Esophagus muscularis mucosa (tissue), 4 donors: ENCODE measurements at regions not wholly inside any gene's neighbourhood (a gene's known extent, or its start where the extent isn't known, plus 50 kb on each side); places are given as distances from the start of the nearest gene placed in this dataset.

Experiments used
- EP300 ChIP-seq: sonication (generic); formaldehyde crosslinking; IDR thresholded peaks from one replicate; pipeline ENCODE4 v1.6.1; 2017; ENCODE audit warnings: antibody characterized with exemption
- POLR2A ChIP-seq: fragments of 450-650 bp; IDR thresholded peaks from one replicate; pipeline ENCODE4 v1.6.1; 2017; ENCODE audit warnings: antibody characterized with exemption, moderate library complexity, mild to moderate bottlenecking, low read depth
- POLR2AphosphoS5 ChIP-seq, 2 donors: sonication (generic); formaldehyde crosslinking; IDR thresholded peaks; one replicate each; pipeline ENCODE4 v1.6.1; 2017; ENCODE audit warnings: antibody characterized with exemption in 2 of 2
- TF ChIP-seq, protein P1 (sequence below), 3 experiments: fragments of 200-600 bp in 2 of 3; fragments of 450-650 bp in 1 of 3; sonication (generic) in 2 of 3; IDR thresholded peaks; one replicate each; pipeline ENCODE4 v1.5.1; 2017 to 2019; ENCODE audit warnings: antibody characterized with exemption in 3 of 3, mild to moderate bottlenecking in 2 of 3, moderate library complexity in 1 of 3

DNA sequence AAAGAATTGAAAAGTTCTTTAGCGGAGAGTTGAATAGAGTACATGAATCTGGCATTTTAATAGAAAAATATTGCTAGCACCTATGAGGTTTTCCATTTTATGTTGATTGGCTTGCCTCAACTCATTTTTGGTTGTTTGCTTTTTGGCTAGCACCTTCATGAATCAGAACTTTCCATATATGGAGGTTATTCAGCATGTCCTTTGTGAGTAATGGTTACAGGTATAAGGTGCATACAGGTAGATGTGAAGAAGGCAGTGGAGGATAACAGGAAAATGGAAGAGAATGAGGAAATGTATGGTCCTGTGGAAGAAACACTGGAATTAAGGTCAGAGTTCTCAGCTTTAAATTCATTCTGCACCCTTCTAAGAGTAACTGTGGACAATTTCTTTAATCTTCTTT is 98.1 kb upstream of the GBE1 start:
- TF ChIP-seq POLR2A (no peak), POLR2AphosphoS5 (IDR thresholded peaks at IDR 0.05) (no peak), EP300 (no peak)
- TF ChIP-seq, protein P1, sequence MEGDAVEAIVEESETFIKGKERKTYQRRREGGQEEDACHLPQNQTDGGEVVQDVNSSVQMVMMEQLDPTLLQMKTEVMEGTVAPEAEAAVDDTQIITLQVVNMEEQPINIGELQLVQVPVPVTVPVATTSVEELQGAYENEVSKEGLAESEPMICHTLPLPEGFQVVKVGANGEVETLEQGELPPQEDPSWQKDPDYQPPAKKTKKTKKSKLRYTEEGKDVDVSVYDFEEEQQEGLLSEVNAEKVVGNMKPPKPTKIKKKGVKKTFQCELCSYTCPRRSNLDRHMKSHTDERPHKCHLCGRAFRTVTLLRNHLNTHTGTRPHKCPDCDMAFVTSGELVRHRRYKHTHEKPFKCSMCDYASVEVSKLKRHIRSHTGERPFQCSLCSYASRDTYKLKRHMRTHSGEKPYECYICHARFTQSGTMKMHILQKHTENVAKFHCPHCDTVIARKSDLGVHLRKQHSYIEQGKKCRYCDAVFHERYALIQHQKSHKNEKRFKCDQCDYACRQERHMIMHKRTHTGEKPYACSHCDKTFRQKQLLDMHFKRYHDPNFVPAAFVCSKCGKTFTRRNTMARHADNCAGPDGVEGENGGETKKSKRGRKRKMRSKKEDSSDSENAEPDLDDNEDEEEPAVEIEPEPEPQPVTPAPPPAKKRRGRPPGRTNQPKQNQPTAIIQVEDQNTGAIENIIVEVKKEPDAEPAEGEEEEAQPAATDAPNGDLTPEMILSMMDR (IDR thresholded peaks at IDR 0.05), result no peak
